SU-DHL-6 (cell line): ENCODE measurements at regions not wholly inside any gene's neighbourhood (a gene's known extent, or its start where the extent isn't known, plus 50 kb on each side); places are given as distances from the start of the nearest gene placed in this dataset.

Experiments used
- H2AFZ ChIP-seq: fragments of 200-600 bp; sonication (generic); 2 replicates; pipeline ENCODE4 v1.6.1; 2014; ENCODE audit warnings: low read depth, mild to moderate bottlenecking, moderate library complexity, mixed read lengths, antibody characterized with exemption, low read length; ENCODE audit not compliant: severe bottlenecking
- H3F3A ChIP-seq: fragments of 200-600 bp; shearing (Covaris generic); 2 replicates; pipeline ENCODE4 v1.6.0; 2016; ENCODE audit warnings: antibody characterized with exemption, mild to moderate bottlenecking; ENCODE audit not compliant: insufficient read depth
- H3K27ac ChIP-seq: fragments of 200-600 bp; sonication (generic); 2 replicates; pipeline ENCODE4 v1.5.1; 2016; ENCODE audit warnings: low read depth, mild to moderate bottlenecking, low read length, moderate library complexity, mixed read lengths
- H3K27me3 ChIP-seq: fragments of 200-600 bp; sonication (generic), shearing (Covaris generic); 2 replicates; pipeline ENCODE4 v1.6.0; 2014; ENCODE audit warnings: mild to moderate bottlenecking, low read length
- H3K36me3 ChIP-seq: fragments of 200-600 bp; sonication (generic); 2 replicates; pipeline ENCODE4 v1.6.1; 2014; ENCODE audit warnings: mild to moderate bottlenecking, low read length, mixed read lengths
- H3K4me2 ChIP-seq: fragments of 300-600, 200-600 bp; shearing (Covaris generic), sonication (generic); 2 replicates; pipeline ENCODE4 v1.6.0; 2014; ENCODE audit warnings: low read length, low read depth, mild to moderate bottlenecking; ENCODE audit not compliant: poor library complexity, severe bottlenecking
- H3K4me3 ChIP-seq: fragments of 200-600 bp; sonication (generic); 2 replicates; pipeline ENCODE4 v1.5.1; 2014; ENCODE audit warnings: antibody characterized with exemption, low read length, mild to moderate bottlenecking, mixed read lengths; ENCODE audit not compliant: insufficient read depth, poor library complexity, severe bottlenecking
- H3K79me2 ChIP-seq: fragments of 200-600 bp; sonication (generic); 2 replicates; pipeline ENCODE4 v1.6.1; 2014; ENCODE audit warnings: mild to moderate bottlenecking, low read length, moderate library complexity; ENCODE audit not compliant: insufficient read depth
- H3K9ac ChIP-seq: fragments of 200-600 bp; sonication (generic); 2 replicates; pipeline ENCODE4 v1.7.0; 2014; ENCODE audit warnings: mild to moderate bottlenecking, low read length
- H3K9me2 ChIP-seq: fragments of 200-600 bp; sonication (generic); replicated peaks from 2 replicates; pipeline ENCODE4 v1.6.1; 2014; ENCODE audit warnings: low read length; ENCODE audit not compliant: insufficient read depth
- H3K9me3 ChIP-seq: fragments of 200-600 bp; sonication (generic); 2 replicates; pipeline ENCODE4 v1.6.1; 2014; ENCODE audit warnings: low read length, mixed read lengths; ENCODE audit not compliant: insufficient read depth
- H4K20me1 ChIP-seq: fragments of 200-600 bp; sonication (generic); 2 replicates; pipeline ENCODE4 v1.6.1; 2014; ENCODE audit warnings: low read depth, mild to moderate bottlenecking, antibody characterized with exemption, low read length, moderate library complexity, mixed read lengths
- CTCF ChIP-seq: fragments of 200-600 bp; sonication (generic); IDR thresholded peaks from one replicate; pipeline ENCODE4 v1.5.1; 2017; ENCODE audit warnings: antibody characterized with exemption, mild to moderate bottlenecking, low read length, moderate library complexity; ENCODE audit not compliant: insufficient read depth, poor library complexity, severe bottlenecking
- EZH2phosphoT487 ChIP-seq: fragments of 200-600 bp; sonication (generic), shearing (Covaris generic); conservative IDR thresholded peaks from 2 replicates; pipeline ENCODE4 v1.6.1; 2018; ENCODE audit warnings: mild to moderate bottlenecking, antibody characterized with exemption, low read length, moderate library complexity, mixed read lengths

- no peak overlapping the region for H2AFZ ChIP-seq
- no peaks in the 10 kb centered on the region for H3K9me3 ChIP-seq
- H3K4me2 ChIP-seq, result no peak overlapping the region
- H4K20me1 ChIP-seq, result no peaks in the 10 kb centered on the region
- H3K36me3 ChIP-seq, result no peaks in the 10 kb centered on the region
- H3K9ac ChIP-seq, result no peak overlapping the region
- no peaks in the 10 kb centered on the region for H3F3A ChIP-seq
- H3K4me3 ChIP-seq, result no peak overlapping the region
- TF ChIP-seq EZH2phosphoT487 (no peak), CTCF (no peak)
- no peaks in the 10 kb centered on the region for H3K27me3 ChIP-seq
- no peak overlapping the region for H3K27ac ChIP-seq
- no peaks in the 10 kb centered on the region for H3K9me2 ChIP-seq
- no peaks in the 10 kb centered on the region for H3K79me2 ChIP-seq
Measured at GRCh38 chr3:18795078-18795477, 353.2 kb upstream of the KCNH8 start.

GRCh38 chr3:18791752-18792151 lies 356.6 kb upstream of the KCNH8 start:
- H3K27ac ChIP-seq, result no peak overlapping the region
- no peak overlapping the region for H3K4me2 ChIP-seq
- no peaks in the 10 kb centered on the region for H3K9me2 ChIP-seq
- no peak for TF ChIP-seq CTCF
- no peak for TF ChIP-seq EZH2phosphoT487
- no peaks in the 10 kb centered on the region for H4K20me1 ChIP-seq
- H3K9ac ChIP-seq, result no peak overlapping the region
- H3K4me3 ChIP-seq, result no peak overlapping the region
- H3K36me3 ChIP-seq, result no peaks in the 10 kb centered on the region
- H2AFZ ChIP-seq, result no peak overlapping the region
- no peaks in the 10 kb centered on the region for H3K79me2 ChIP-seq
- no peaks in the 10 kb centered on the region for H3K9me3 ChIP-seq
- no peaks in the 10 kb centered on the region for H3K27me3 ChIP-seq
- no peaks in the 10 kb centered on the region for H3F3A ChIP-seq

- Histone ChIP-seq H3K4me2 (no peak overlapping the region), H3K9me2 (no peaks in the 10 kb centered on the region), H3K36me3 (no peaks in the 10 kb centered on the region), H3K79me2 (no peaks in the 10 kb centered on the region), H3K9me3 (no peaks in the 10 kb centered on the region), H3F3A (no peaks in the 10 kb centered on the region), H2AFZ (no peak overlapping the region), H3K27ac (no peak overlapping the region), H3K27me3 (no peaks in the 10 kb centered on the region), H3K4me3 (no peak overlapping the region), H4K20me1 (no peaks in the 10 kb centered on the region), H3K9ac (no peak overlapping the region)
- TF ChIP-seq CTCF, result no peak
- TF ChIP-seq EZH2phosphoT487, result no peak
Measured at GRCh38 chr3:18791182-18791581, 357.1 kb upstream of the KCNH8 start.

GRCh38 chr3:18790384-18790783 lies 357.9 kb upstream of the KCNH8 start:
- no peaks in the 10 kb centered on the region for H3K9me2 ChIP-seq
- no peak overlapping the region for H2AFZ ChIP-seq
- H3K4me2 ChIP-seq, result no peak overlapping the region
- H4K20me1 ChIP-seq, result no peaks in the 10 kb centered on the region
- H3K9me3 ChIP-seq, result no peaks in the 10 kb centered on the region
- H3F3A ChIP-seq, result no peaks in the 10 kb centered on the region
- no peak overlapping the region for H3K4me3 ChIP-seq
- no peak overlapping the region for H3K27ac ChIP-seq
- H3K79me2 ChIP-seq, result no peaks in the 10 kb centered on the region
- H3K9ac ChIP-seq, result no peak overlapping the region
- H3K36me3 ChIP-seq, result no peaks in the 10 kb centered on the region
- TF ChIP-seq CTCF (no peak), EZH2phosphoT487 (no peak)
- no peaks in the 10 kb centered on the region for H3K27me3 ChIP-seq
